GM12891 (cell line): ENCODE measurements at regions not wholly inside any gene's neighbourhood (a gene's known extent, or its start where the extent isn't known, plus 50 kb on each side); places are given as distances from the start of the nearest gene placed in this dataset.

Source experiments
- DNase-seq: peaks from one replicate; pipeline ENCODE4 v3.0.0; 2011; ENCODE audit warnings: low spot score; ENCODE audit not compliant: insufficient read length
- FAIRE-seq: peaks from 2 replicates; lab custom pipeline; 2011; peaks lifted over from hg19 to GRCh38; lab: Jason Lieb, UNC
- PAX5 ChIP-seq: IDR thresholded peaks from 2 replicates; pipeline ENCODE4 v1.6.1; 2011; ENCODE audit warnings: low read length, moderate library complexity, mild to moderate bottlenecking; ENCODE audit not compliant: insufficient read depth, severe bottlenecking
- POLR2A ChIP-seq: IDR thresholded peaks from 2 replicates; pipeline ENCODE4 v1.6.1; 2011; ENCODE audit warnings: low read depth, low read length, control low read depth
- POLR2AphosphoS5 ChIP-seq: IDR thresholded peaks from 2 replicates; pipeline ENCODE4 v1.6.1; 2011; ENCODE audit warnings: low read depth, low read length, control low read depth
- POU2F2 ChIP-seq: IDR thresholded peaks from 2 replicates; pipeline ENCODE4 v1.6.1; 2011; ENCODE audit warnings: low read depth, mild to moderate bottlenecking, control low read depth, low read length, moderate library complexity
- SPI1 ChIP-seq: IDR thresholded peaks from 2 replicates; pipeline ENCODE4 v1.6.1; 2011; ENCODE audit warnings: low read depth, low read length, control low read depth
- TAF1 ChIP-seq: IDR thresholded peaks from 2 replicates; pipeline ENCODE4 v1.6.1; 2011; ENCODE audit warnings: low read depth, low read length, control low read depth

- DNase-seq (no peak), FAIRE-seq (no peak)
- TF ChIP-seq TAF1 (no peak), POU2F2 (no peak), POLR2AphosphoS5 (no peak), POLR2A (no peak), SPI1 (no peak), PAX5 (no peak)
These were observed 182.5 kb upstream of the HDAC4 start for GRCh38 chr2:239583171-239583878.

GRCh38 chr2:239582476-239582875, 181.7 kb upstream of the HDAC4 start:
- DNase-seq (no peak), FAIRE-seq (no peak)

GRCh38 chr2:239581352-239581901, 180.6 kb upstream of the HDAC4 start:
- FAIRE-seq, result no peak

More at GRCh38 chr2:239582476-239582875, 181.7 kb upstream of the HDAC4 start:
- TF ChIP-seq SPI1 (no peak), POLR2AphosphoS5 (no peak), TAF1 (no peak), POLR2A (no peak), PAX5 (no peak), POU2F2 (no peak)

GRCh38 chr2:239580199-239580527, 179.3 kb upstream of the HDAC4 start:
- DNase-seq, result no peak
- TF ChIP-seq POU2F2 (no peak), TAF1 (no peak), POLR2AphosphoS5 (no peak), SPI1 (no peak), PAX5 (no peak), POLR2A (no peak)
- no peak for FAIRE-seq

More at GRCh38 chr2:239581352-239581901, 180.6 kb upstream of the HDAC4 start:
- TF ChIP-seq POLR2AphosphoS5, result no peak
- no peak for TF ChIP-seq SPI1
- TF ChIP-seq POU2F2, result no peak
- TF ChIP-seq POLR2A, result no peak
- DNase-seq, result no peak

- TF ChIP-seq SPI1, result no peak
- no peak for TF ChIP-seq PAX5
- no peak for TF ChIP-seq POU2F2
- no peak for TF ChIP-seq POLR2AphosphoS5
- TF ChIP-seq TAF1, result no peak
- no peak for TF ChIP-seq POLR2A
- no peak for DNase-seq
- FAIRE-seq, result no peak
These were observed 178.8 kb upstream of the HDAC4 start for GRCh38 chr2:239579524-239580198.

- DNase-seq (no peak), FAIRE-seq (no peak)
- TF ChIP-seq POLR2AphosphoS5, result no peak
- TF ChIP-seq POLR2A, result no peak
- TF ChIP-seq TAF1, result no peak
- TF ChIP-seq SPI1, result no peak
- no peak for TF ChIP-seq PAX5
- TF ChIP-seq POU2F2, result no peak
These were observed 178.3 kb upstream of the HDAC4 start for GRCh38 chr2:239579081-239579480.

GRCh38 chr2:239578381-239578780, 177.6 kb upstream of the HDAC4 start:
- TF ChIP-seq TAF1 (no peak), SPI1 (no peak), POLR2AphosphoS5 (no peak), POU2F2 (no peak), POLR2A (no peak), PAX5 (no peak)
- FAIRE-seq (no peak), DNase-seq (no peak)

- no peak for FAIRE-seq
- DNase-seq, result no peak
- TF ChIP-seq PAX5, result no peak
- TF ChIP-seq POU2F2, result no peak
- TF ChIP-seq POLR2AphosphoS5, result no peak
- no peak for TF ChIP-seq POLR2A
- TF ChIP-seq SPI1, result no peak
- TF ChIP-seq TAF1, result no peak
These were observed 177.1 kb upstream of the HDAC4 start for GRCh38 chr2:239577935-239578334.
